ENCODE measurements at regions not wholly inside any gene's neighbourhood (a gene's known extent, or its start where the extent isn't known, plus 50 kb on each side); places are given as distances from the start of the nearest gene placed in this dataset.

DNA sequence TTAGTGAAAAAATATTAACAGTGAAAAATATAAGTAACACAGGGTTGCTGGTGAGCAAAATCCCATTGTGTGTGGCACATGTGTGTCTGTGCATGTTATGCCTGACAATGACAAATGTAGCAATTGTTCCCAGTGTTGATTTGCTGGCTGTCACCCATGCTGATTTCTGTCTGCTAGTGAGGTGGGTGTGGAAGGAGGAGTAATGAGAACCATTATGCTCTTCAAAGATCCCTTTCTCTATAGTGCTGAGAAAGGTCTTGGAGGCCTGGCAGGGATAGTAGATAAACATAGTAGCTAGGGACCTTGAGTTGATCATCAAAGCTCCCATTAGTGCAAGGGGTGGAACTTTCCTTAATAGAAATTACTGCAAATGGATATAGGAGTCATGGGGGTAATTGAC is 152.5 kb upstream of the CLINT1 start:
- no peaks in the 10 kb centered on the region for H4K20me1 ChIP-seq (ENCODE audit: insufficient read depth, low read length)
- H3F3A ChIP-seq (ENCODE audit: insufficient read depth, low read length) = no peaks in the 10 kb centered on the region
- H3K27ac ChIP-seq (ENCODE audit: low read depth, low read length, poor library complexity, severe bottlenecking) = no peak overlapping the region
- no peak overlapping the region for H3K9ac ChIP-seq (ENCODE audit: low read length)
- TF ChIP-seq CTCF (IDR thresholded peaks at IDR 0.05; ENCODE audit: low read length) (no peak), EZH2 (IDR thresholded peaks at IDR 0.05; ENCODE audit: borderline replicate concordance, low read length) (no peak)
- no peak overlapping the region for H3K4me3 ChIP-seq (ENCODE audit: low read depth, low read length, poor library complexity, severe bottlenecking)
- H3K36me3 ChIP-seq (ENCODE audit: insufficient read depth, low read length) = no peaks in the 10 kb centered on the region
- no peaks in the 10 kb centered on the region for H3K27me3 ChIP-seq (ENCODE audit: insufficient read depth, low read length)
- no peaks in the 10 kb centered on the region for H3K9me2 ChIP-seq (ENCODE audit: low read depth, low read length)
- no peaks in the 10 kb centered on the region for H3K9me3 ChIP-seq (ENCODE audit: low read length)
- H3K4me1 ChIP-seq (ENCODE audit: insufficient read depth, low read length, severe bottlenecking) = no peaks in the 10 kb centered on the region
- no peak overlapping the region for H3K4me2 ChIP-seq (ENCODE audit: low read length)
- no peaks in the 10 kb centered on the region for H3K79me2 ChIP-seq (ENCODE audit: insufficient read depth, low read length)
- no peak overlapping the region for H2AFZ ChIP-seq (ENCODE audit: low read length)

DNA sequence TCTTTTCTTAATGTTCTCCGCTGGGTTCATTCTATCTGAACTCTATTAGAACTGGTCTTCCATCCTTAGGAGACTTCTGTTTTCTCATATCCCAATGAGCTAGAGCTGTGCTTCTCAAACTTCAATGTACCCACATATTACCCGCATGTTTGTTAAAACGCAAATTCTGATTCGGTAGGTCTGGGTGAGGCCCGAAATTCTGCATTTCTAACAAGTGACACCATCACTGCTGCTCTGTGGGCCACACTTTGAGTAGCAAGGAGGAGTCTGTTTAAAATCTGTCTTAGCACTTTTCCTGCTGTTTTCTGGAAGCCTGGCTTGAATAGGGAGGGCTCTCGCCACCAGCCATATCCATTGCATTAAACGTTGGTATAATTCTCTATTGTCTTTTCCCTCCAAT is 151.9 kb upstream of the CLINT1 start:
- Histone ChIP-seq H3K4me2 (ENCODE audit: low read length) (no peak overlapping the region), H3K9me2 (ENCODE audit: low read depth, low read length) (no peaks in the 10 kb centered on the region), H3K27ac (ENCODE audit: low read depth, low read length, poor library complexity, severe bottlenecking) (no peak overlapping the region), H3K4me3 (ENCODE audit: low read depth, low read length, poor library complexity, severe bottlenecking) (no peak overlapping the region), H3K79me2 (ENCODE audit: insufficient read depth, low read length) (no peaks in the 10 kb centered on the region), H3K36me3 (ENCODE audit: insufficient read depth, low read length) (no peaks in the 10 kb centered on the region), H3K4me1 (ENCODE audit: insufficient read depth, low read length, severe bottlenecking) (no peaks in the 10 kb centered on the region), H2AFZ (ENCODE audit: low read length) (no peak overlapping the region), H4K20me1 (ENCODE audit: insufficient read depth, low read length) (no peaks in the 10 kb centered on the region), H3K9ac (ENCODE audit: low read length) (no peak overlapping the region), H3F3A (ENCODE audit: insufficient read depth, low read length) (no peaks in the 10 kb centered on the region), H3K9me3 (ENCODE audit: low read length) (no peaks in the 10 kb centered on the region; the same call in 1 of the 2 replicates), H3K27me3 (ENCODE audit: insufficient read depth, low read length) (no peaks in the 10 kb centered on the region)
- TF ChIP-seq CTCF (IDR thresholded peaks at IDR 0.05; ENCODE audit: low read length) (no peak), EZH2 (IDR thresholded peaks at IDR 0.05; ENCODE audit: borderline replicate concordance, low read length) (no peak)

DNA sequence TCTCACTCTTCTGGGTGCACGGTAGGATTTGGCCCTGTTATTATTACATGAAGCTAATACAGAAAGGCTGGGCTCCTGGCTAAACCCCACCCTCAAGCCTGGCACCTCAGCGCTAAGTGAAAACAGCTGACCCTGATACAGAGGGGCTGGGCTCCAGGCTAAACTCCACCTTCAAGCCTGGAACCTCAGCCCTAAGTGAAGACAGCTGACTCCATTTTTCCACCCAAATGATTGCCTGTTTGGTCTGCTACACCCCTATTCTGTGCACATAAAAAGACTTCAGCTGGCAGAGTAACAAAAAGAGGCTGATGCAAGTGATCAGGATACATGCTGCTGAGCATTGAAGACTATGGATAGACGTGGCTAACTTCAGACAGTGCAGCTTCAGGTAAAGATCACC is 148.4 kb upstream of the CLINT1 start:
- Histone ChIP-seq H3K4me1 (ENCODE audit: insufficient read depth, low read length, severe bottlenecking) (no peaks in the 10 kb centered on the region), H3K9ac (ENCODE audit: low read length) (no peak overlapping the region), H3K27me3 (ENCODE audit: insufficient read depth, low read length) (no peaks in the 10 kb centered on the region), H3K36me3 (ENCODE audit: insufficient read depth, low read length) (no peaks in the 10 kb centered on the region), H2AFZ (ENCODE audit: low read length) (no peak overlapping the region), H3K79me2 (ENCODE audit: insufficient read depth, low read length) (no peaks in the 10 kb centered on the region), H3K9me2 (ENCODE audit: low read depth, low read length) (no peaks in the 10 kb centered on the region), H3K4me3 (ENCODE audit: low read depth, low read length, poor library complexity, severe bottlenecking) (no peak overlapping the region), H3K27ac (ENCODE audit: low read depth, low read length, poor library complexity, severe bottlenecking) (no peak overlapping the region), H3K4me2 (ENCODE audit: low read length) (no peak overlapping the region), H3F3A (ENCODE audit: insufficient read depth, low read length) (no peaks in the 10 kb centered on the region), H3K9me3 (ENCODE audit: low read length) (no peaks in the 10 kb centered on the region; the same call in 1 of the 2 replicates), H4K20me1 (ENCODE audit: insufficient read depth, low read length) (no peaks in the 10 kb centered on the region)
- TF ChIP-seq EZH2 (IDR thresholded peaks at IDR 0.05; ENCODE audit: borderline replicate concordance, low read length) (no peak), CTCF (IDR thresholded peaks at IDR 0.05; ENCODE audit: low read length) (no peak)
